ENCODE measurements at regions not wholly inside any gene's neighbourhood (a gene's known extent, or its start where the extent isn't known, plus 50 kb on each side); places are given as distances from the start of the nearest gene placed in this dataset.
"Not testable (repeated sequence)": the region's sequence is repeated elsewhere in the genome, so short reads cannot be mapped to it uniquely, and the experiment has no call there.

- DNase-seq (ENCODE audit: low spot score) = no peak
Observed at GRCh38 chr20:19874040-19874727, 116.1 kb downstream of the RIN2 start.

GRCh38 chr20:19875376-19876221 lies 117.5 kb downstream of the RIN2 start:
- no peak for DNase-seq (ENCODE audit: low spot score)

- no peak for DNase-seq (ENCODE audit: low spot score)
Observed at GRCh38 chr20:19876828-19877460, 118.9 kb downstream of the RIN2 start.

- DNase-seq (ENCODE audit: low spot score) = not testable (repeated sequence)
Observed at GRCh38 chr20:19879874-19880255, 121.8 kb downstream of the RIN2 start.

- DNase-seq (ENCODE audit: low spot score) = no peak
Observed at GRCh38 chr20:19880256-19881079, 122.4 kb downstream of the RIN2 start.

GRCh38 chr20:19881080-19881840 lies 123.2 kb downstream of the RIN2 start:
- no peak for DNase-seq (ENCODE audit: low spot score)

GRCh38 chr20:19881990-19882389 lies 123.9 kb downstream of the RIN2 start:
- DNase-seq (ENCODE audit: low spot score) = no peak

GRCh38 chr20:19882446-19882845 lies 124.4 kb downstream of the RIN2 start:
- DNase-seq (ENCODE audit: low spot score) = no peak

- no peak for DNase-seq (ENCODE audit: low spot score)
Observed at GRCh38 chr20:19883501-19883900, 125.4 kb downstream of the RIN2 start.

- no peak for DNase-seq (ENCODE audit: low spot score)
Observed at GRCh38 chr20:19885594-19885938, 127.5 kb downstream of the RIN2 start.

GRCh38 chr20:19885939-19886660 lies 128.0 kb downstream of the RIN2 start:
- peak; percentile 87 for DNase-seq (ENCODE audit: low spot score)

- peak; percentile 38 for DNase-seq (ENCODE audit: low spot score)
Observed at GRCh38 chr20:19886661-19887288, 128.7 kb downstream of the RIN2 start.

- no peak for DNase-seq (ENCODE audit: low spot score)
Observed at GRCh38 chr20:19887556-19888268, 129.4 kb upstream of the NAA20 start.

- DNase-seq (ENCODE audit: low spot score) = no peak
Observed at GRCh38 chr20:19888269-19888671, 128.9 kb upstream of the NAA20 start.

- peak; percentile 68 for DNase-seq (ENCODE audit: low spot score)
Observed at GRCh38 chr20:19889011-19889953, 127.9 kb upstream of the NAA20 start.

GRCh38 chr20:19890445-19891051 lies 126.6 kb upstream of the NAA20 start:
- DNase-seq (ENCODE audit: low spot score) = no peak

GRCh38 chr20:19893356-19893755 lies 123.8 kb upstream of the NAA20 start:
- no peak for DNase-seq (ENCODE audit: low spot score)

GRCh38 chr20:19895761-19896160 lies 121.4 kb upstream of the NAA20 start:
- DNase-seq (ENCODE audit: low spot score) = no peak
